ENCODE measurements at regions not wholly inside any gene's neighbourhood (a gene's known extent, or its start where the extent isn't known, plus 50 kb on each side); places are given as distances from the start of the nearest gene placed in this dataset.

DNA sequence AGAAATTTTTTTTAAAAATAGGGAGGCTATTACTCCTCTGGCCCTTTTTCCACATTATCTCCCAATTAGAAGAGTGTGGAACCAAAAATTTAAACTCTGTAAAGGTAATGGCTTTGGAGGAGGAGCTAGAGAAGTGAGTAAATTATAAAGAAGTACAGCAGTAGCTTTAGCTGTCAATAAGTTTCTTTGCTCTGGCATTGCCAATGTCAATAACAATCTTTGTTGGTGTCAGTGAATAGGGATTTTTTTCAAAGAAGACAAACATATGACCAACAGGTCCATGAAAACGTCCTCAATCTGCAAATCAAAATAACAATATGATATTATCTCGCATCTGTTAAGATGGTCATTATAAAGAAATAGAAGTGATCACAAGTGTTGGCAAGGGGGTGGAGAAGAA is 227.1 kb upstream of the MBL2 start:
- no peak for TF ChIP-seq POLR2A (IDR thresholded peaks at IDR 0.05)
- TF ChIP-seq, protein P1, sequence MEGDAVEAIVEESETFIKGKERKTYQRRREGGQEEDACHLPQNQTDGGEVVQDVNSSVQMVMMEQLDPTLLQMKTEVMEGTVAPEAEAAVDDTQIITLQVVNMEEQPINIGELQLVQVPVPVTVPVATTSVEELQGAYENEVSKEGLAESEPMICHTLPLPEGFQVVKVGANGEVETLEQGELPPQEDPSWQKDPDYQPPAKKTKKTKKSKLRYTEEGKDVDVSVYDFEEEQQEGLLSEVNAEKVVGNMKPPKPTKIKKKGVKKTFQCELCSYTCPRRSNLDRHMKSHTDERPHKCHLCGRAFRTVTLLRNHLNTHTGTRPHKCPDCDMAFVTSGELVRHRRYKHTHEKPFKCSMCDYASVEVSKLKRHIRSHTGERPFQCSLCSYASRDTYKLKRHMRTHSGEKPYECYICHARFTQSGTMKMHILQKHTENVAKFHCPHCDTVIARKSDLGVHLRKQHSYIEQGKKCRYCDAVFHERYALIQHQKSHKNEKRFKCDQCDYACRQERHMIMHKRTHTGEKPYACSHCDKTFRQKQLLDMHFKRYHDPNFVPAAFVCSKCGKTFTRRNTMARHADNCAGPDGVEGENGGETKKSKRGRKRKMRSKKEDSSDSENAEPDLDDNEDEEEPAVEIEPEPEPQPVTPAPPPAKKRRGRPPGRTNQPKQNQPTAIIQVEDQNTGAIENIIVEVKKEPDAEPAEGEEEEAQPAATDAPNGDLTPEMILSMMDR (IDR thresholded peaks at IDR 0.05): no peak
